T-helper 17 cell (primary cell): ENCODE measurements at regions not wholly inside any gene's neighbourhood (a gene's known extent, or its start where the extent isn't known, plus 50 kb on each side); places are given as distances from the start of the nearest gene placed in this dataset.

Source experiments
- ATAC-seq: fragments of 150-1000 bp; cut with Tn5 transposase; 2 replicates; pipeline ENCODE4 v1.10.0; 2021; ENCODE audit warnings: mild to moderate bottlenecking, moderate library complexity
- DNase-seq, 3 donors: peaks; one replicate each; pipeline versions ENCODE4 v3.0.0 to v3.0.0-alpha.2; 2020 to 2021
- H3K9me3 ChIP-seq: one replicate; pipeline ENCODE4 v1.7.0; 2013; ENCODE audit warnings: low read length, mild to moderate bottlenecking; ENCODE audit not compliant: control insufficient read depth, poor library complexity, severe bottlenecking
- H3K27ac Mint-ChIP-seq: one replicate; pipeline ENCODE4 v1.8.0; 2022; ENCODE audit warnings: mild to moderate bottlenecking, moderate library complexity, mixed read lengths
- H3K27me3 Mint-ChIP-seq: one replicate; pipeline ENCODE4 v1.8.0; 2022; ENCODE audit warnings: mixed read lengths
- H3K36me3 Mint-ChIP-seq: one replicate; pipeline ENCODE4 v1.8.0; 2022; ENCODE audit warnings: low read depth, mixed read lengths
- H3K4me1 Mint-ChIP-seq: one replicate; pipeline ENCODE4 v1.8.0; 2022; ENCODE audit warnings: mild to moderate bottlenecking, mixed read lengths
- H3K4me3 Mint-ChIP-seq: one replicate; pipeline ENCODE4 v1.8.0; 2022; ENCODE audit warnings: mild to moderate bottlenecking, moderate library complexity, mixed read lengths

GRCh38 chr14:83379436-83379835, 1845.8 kb upstream of the SEL1L start:
- no peaks in the 10 kb centered on the region for H3K9me3 ChIP-seq
- H3K4me1 Mint-ChIP-seq = no peaks in the 10 kb centered on the region
- DNase-seq = no peak
- H3K27ac Mint-ChIP-seq = no peak overlapping the region
- no peak for ATAC-seq
- no peaks in the 10 kb centered on the region for H3K36me3 Mint-ChIP-seq
- no peaks in the 10 kb centered on the region for H3K27me3 Mint-ChIP-seq
- no peak overlapping the region for H3K4me3 Mint-ChIP-seq

- Mint-ChIP-seq H3K4me1 (no peaks in the 10 kb centered on the region), H3K27ac (no peak overlapping the region), H3K27me3 (no peaks in the 10 kb centered on the region), H3K4me3 (no peak overlapping the region), H3K36me3 (no peaks in the 10 kb centered on the region)
- ATAC-seq (no peak), DNase-seq (no peak)
- no peaks in the 10 kb centered on the region for H3K9me3 ChIP-seq
These were observed 1850.6 kb upstream of the SEL1L start for GRCh38 chr14:83384253-83384652.

GRCh38 chr14:83395321-83395720, 1861.7 kb upstream of the SEL1L start:
- DNase-seq = no peak
- no peak for ATAC-seq
- H3K4me1 Mint-ChIP-seq = no peaks in the 10 kb centered on the region

GRCh38 chr14:83416476-83416875, 1882.8 kb upstream of the SEL1L start:
- H3K4me3 Mint-ChIP-seq = no peak overlapping the region
- no peaks in the 10 kb centered on the region for H3K4me1 Mint-ChIP-seq
- no peak overlapping the region for H3K27ac Mint-ChIP-seq
- DNase-seq (no peak), ATAC-seq (no peak)
- H3K36me3 Mint-ChIP-seq = no peaks in the 10 kb centered on the region
- no peaks in the 10 kb centered on the region for H3K9me3 ChIP-seq
- no peaks in the 10 kb centered on the region for H3K27me3 Mint-ChIP-seq

More at GRCh38 chr14:83395321-83395720, 1861.7 kb upstream of the SEL1L start:
- no peaks in the 10 kb centered on the region for H3K36me3 Mint-ChIP-seq
- no peaks in the 10 kb centered on the region for H3K27me3 Mint-ChIP-seq
- H3K4me3 Mint-ChIP-seq = no peak overlapping the region
- no peaks in the 10 kb centered on the region for H3K9me3 ChIP-seq
- H3K27ac Mint-ChIP-seq = no peak overlapping the region

GRCh38 chr14:83419420-83419819, 1885.8 kb upstream of the SEL1L start:
- no peaks in the 10 kb centered on the region for H3K27me3 Mint-ChIP-seq
- H3K27ac Mint-ChIP-seq = no peak overlapping the region
- no peaks in the 10 kb centered on the region for H3K4me1 Mint-ChIP-seq
- H3K9me3 ChIP-seq = no peaks in the 10 kb centered on the region
- no peak for DNase-seq
- no peak overlapping the region for H3K4me3 Mint-ChIP-seq
- no peaks in the 10 kb centered on the region for H3K36me3 Mint-ChIP-seq
- no peak for ATAC-seq

- no peaks in the 10 kb centered on the region for H3K4me1 Mint-ChIP-seq
These were observed 1888.1 kb upstream of the SEL1L start for GRCh38 chr14:83421711-83422110.

GRCh38 chr14:83425138-83425537, 1891.5 kb upstream of the SEL1L start:
- peaks cover 3% of the 10 kb centered on the region for H3K9me3 ChIP-seq
- H3K4me3 Mint-ChIP-seq = no peak overlapping the region
- no peak for ATAC-seq
- no peaks in the 10 kb centered on the region for H3K4me1 Mint-ChIP-seq
- no peak overlapping the region for H3K27ac Mint-ChIP-seq
- no peaks in the 10 kb centered on the region for H3K27me3 Mint-ChIP-seq
- no peaks in the 10 kb centered on the region for H3K36me3 Mint-ChIP-seq
- DNase-seq = no peak

More at GRCh38 chr14:83421711-83422110, 1888.1 kb upstream of the SEL1L start:
- ATAC-seq (no peak), DNase-seq (no peak)
- Mint-ChIP-seq H3K4me3 (no peak overlapping the region), H3K36me3 (no peaks in the 10 kb centered on the region), H3K27ac (no peak overlapping the region), H3K27me3 (no peaks in the 10 kb centered on the region)
- no peaks in the 10 kb centered on the region for H3K9me3 ChIP-seq

- no peak overlapping the region for H3K4me3 Mint-ChIP-seq
- no peak for DNase-seq
- no peaks in the 10 kb centered on the region for H3K4me1 Mint-ChIP-seq
- no peak for ATAC-seq
- H3K27me3 Mint-ChIP-seq = no peaks in the 10 kb centered on the region
- no peak overlapping the region for H3K27ac Mint-ChIP-seq
- H3K9me3 ChIP-seq = peaks cover 3% of the 10 kb centered on the region
- no peaks in the 10 kb centered on the region for H3K36me3 Mint-ChIP-seq
These were observed 1892.1 kb upstream of the SEL1L start for GRCh38 chr14:83425706-83426105.

- H3K36me3 Mint-ChIP-seq = no peaks in the 10 kb centered on the region
- H3K9me3 ChIP-seq = no peaks in the 10 kb centered on the region
- no peaks in the 10 kb centered on the region for H3K4me1 Mint-ChIP-seq
- no peak overlapping the region for H3K4me3 Mint-ChIP-seq
- ATAC-seq (no peak), DNase-seq (no peak)
- no peak overlapping the region for H3K27ac Mint-ChIP-seq
- H3K27me3 Mint-ChIP-seq = no peaks in the 10 kb centered on the region
These were observed 1900.0 kb upstream of the SEL1L start for GRCh38 chr14:83433618-83434017.

- no peak overlapping the region for H3K4me3 Mint-ChIP-seq
- H3K27ac Mint-ChIP-seq = no peak overlapping the region
- no peaks in the 10 kb centered on the region for H3K36me3 Mint-ChIP-seq
These were observed 1908.1 kb upstream of the SEL1L start for GRCh38 chr14:83441801-83442200.

GRCh38 chr14:83455561-83455960, 1921.9 kb upstream of the SEL1L start:
- Mint-ChIP-seq H3K27ac (no peak overlapping the region), H3K36me3 (no peaks in the 10 kb centered on the region)

More at GRCh38 chr14:83441801-83442200, 1908.1 kb upstream of the SEL1L start:
- H3K4me1 Mint-ChIP-seq = no peaks in the 10 kb centered on the region
- DNase-seq = no peak
- H3K27me3 Mint-ChIP-seq = no peaks in the 10 kb centered on the region
- H3K9me3 ChIP-seq = no peaks in the 10 kb centered on the region
- ATAC-seq = no peak

GRCh38 chr14:83461521-83461920, 1927.9 kb upstream of the SEL1L start:
- H3K36me3 Mint-ChIP-seq = no peaks in the 10 kb centered on the region
- ATAC-seq = no peak
- no peak for DNase-seq
- no peak overlapping the region for H3K4me3 Mint-ChIP-seq
- no peaks in the 10 kb centered on the region for H3K27me3 Mint-ChIP-seq
- H3K4me1 Mint-ChIP-seq = no peaks in the 10 kb centered on the region
- peaks cover 4% of the 10 kb centered on the region for H3K9me3 ChIP-seq
- no peak overlapping the region for H3K27ac Mint-ChIP-seq

More at GRCh38 chr14:83455561-83455960, 1921.9 kb upstream of the SEL1L start:
- ATAC-seq = no peak
- H3K9me3 ChIP-seq = peaks cover 4% of the 10 kb centered on the region
- no peak for DNase-seq
- no peaks in the 10 kb centered on the region for H3K4me1 Mint-ChIP-seq
- H3K4me3 Mint-ChIP-seq = no peak overlapping the region
- H3K27me3 Mint-ChIP-seq = no peaks in the 10 kb centered on the region

GRCh38 chr14:83462759-83463158, 1929.1 kb upstream of the SEL1L start:
- Mint-ChIP-seq H3K4me1 (no peaks in the 10 kb centered on the region), H3K4me3 (no peak overlapping the region), H3K27me3 (no peaks in the 10 kb centered on the region), H3K36me3 (no peaks in the 10 kb centered on the region), H3K27ac (no peak overlapping the region)
- DNase-seq (no peak), ATAC-seq (no peak)
- H3K9me3 ChIP-seq = no peaks in the 10 kb centered on the region

- no peak overlapping the region for H3K27ac Mint-ChIP-seq
- H3K4me1 Mint-ChIP-seq = no peaks in the 10 kb centered on the region
- no peaks in the 10 kb centered on the region for H3K9me3 ChIP-seq
- H3K4me3 Mint-ChIP-seq = no peak overlapping the region
- H3K36me3 Mint-ChIP-seq = no peaks in the 10 kb centered on the region
- no peak for ATAC-seq
- H3K27me3 Mint-ChIP-seq = no peaks in the 10 kb centered on the region
- no peak for DNase-seq
These were observed 1929.9 kb upstream of the SEL1L start for GRCh38 chr14:83463500-83464098.
